Neural cell (in vitro differentiated cells): ENCODE measurements at regions not wholly inside any gene's neighbourhood (a gene's known extent, or its start where the extent isn't known, plus 50 kb on each side); places are given as distances from the start of the nearest gene placed in this dataset.

Source experiments
- H2AFZ ChIP-seq: fragments of 200-600, 300-800 bp; sonication (generic), shearing (Covaris generic); 2 replicates; pipeline ENCODE4 v1.6.0; 2014; ENCODE audit warnings: low read depth, mild to moderate bottlenecking, antibody characterized with exemption, low read length, moderate library complexity
- H3F3A ChIP-seq: fragments of 200-600 bp; shearing (Covaris generic); 2 replicates; pipeline ENCODE4 v1.6.1; 2016; ENCODE audit warnings: mild to moderate bottlenecking, moderate library complexity, mixed read lengths, antibody characterized with exemption, low read length; ENCODE audit not compliant: insufficient read depth, poor library complexity, severe bottlenecking
- H3K27ac ChIP-seq: fragments of 200-600, 300-800 bp; sonication (generic), shearing (Covaris generic); 2 replicates; pipeline ENCODE4 v1.5.1; 2014; ENCODE audit warnings: mild to moderate bottlenecking, low read length, moderate library complexity
- H3K27me3 ChIP-seq: fragments of 300-800, 200-600 bp; sonication (generic), shearing (Covaris generic); 2 replicates; pipeline ENCODE4 v1.6.0; 2014; ENCODE audit warnings: mild to moderate bottlenecking, low read depth, low read length, moderate library complexity; ENCODE audit not compliant: insufficient read depth
- H3K36me3 ChIP-seq: fragments of 300-800, 200-600 bp; sonication (generic), shearing (Covaris generic); 2 replicates; pipeline ENCODE4 v1.5.1; 2014; ENCODE audit warnings: mild to moderate bottlenecking, antibody characterized with exemption, low read length, moderate library complexity; ENCODE audit not compliant: insufficient read depth
- H3K4me2 ChIP-seq: fragments of 300-800, 200-600 bp; sonication (generic), shearing (Covaris generic); 2 replicates; pipeline ENCODE4 v1.6.0; 2014; ENCODE audit warnings: mild to moderate bottlenecking, low read length
- H3K4me3 ChIP-seq: fragments of 300-800, 200-600 bp; sonication (generic), shearing (Covaris generic); 2 replicates; pipeline ENCODE4 v1.5.1; 2014; ENCODE audit warnings: mild to moderate bottlenecking, low read length, moderate library complexity
- H3K79me2 ChIP-seq: fragments of 200-600 bp; shearing (Covaris generic); replicated peaks from 2 replicates; pipeline ENCODE4 v1.6.0; 2014; ENCODE audit warnings: mild to moderate bottlenecking, low read length, moderate library complexity; ENCODE audit not compliant: insufficient read depth
- H3K9ac ChIP-seq: fragments of 300-800, 200-600 bp; sonication (generic), shearing (Covaris generic); 2 replicates; pipeline ENCODE4 v1.6.1; 2016; ENCODE audit warnings: mild to moderate bottlenecking, low read length, mixed read lengths
- H3K9me2 ChIP-seq: fragments of 200-600 bp; shearing (Covaris generic); 2 replicates; pipeline ENCODE4 v1.6.1; 2016; ENCODE audit warnings: mild to moderate bottlenecking, low read length, mixed read lengths; ENCODE audit not compliant: insufficient read depth
- H3K9me3 ChIP-seq: fragments of 200-600, 300-800 bp; sonication (generic), shearing (Covaris generic); 2 replicates; pipeline ENCODE4 v1.6.1; 2016; ENCODE audit warnings: mild to moderate bottlenecking, mixed run types, low read length, moderate library complexity, mixed read lengths
- H4K20me1 ChIP-seq: fragments of 200-600 bp; shearing (Covaris generic); 2 replicates; pipeline ENCODE4 v1.6.1; 2016; ENCODE audit warnings: mild to moderate bottlenecking, mixed run types; ENCODE audit not compliant: insufficient read depth
- EP300 ChIP-seq: fragments of 450-650 bp; conservative IDR thresholded peaks from 2 replicates; pipeline ENCODE4 v1.6.1; 2014; ENCODE audit warnings: antibody characterized with exemption, mild to moderate bottlenecking, moderate library complexity; ENCODE audit not compliant: poor library complexity, severe bottlenecking
- EZH2 ChIP-seq: fragments of 200-600, 300-800 bp; shearing (Covaris generic), sonication (generic); IDR thresholded peaks from 2 replicates; pipeline ENCODE4 v1.6.1; 2014; ENCODE audit warnings: antibody characterized with exemption, low read length, borderline replicate concordance, mild to moderate bottlenecking; ENCODE audit not compliant: insufficient read depth, poor library complexity, severe bottlenecking
- MXI1 ChIP-seq: fragments of 450-650 bp; conservative IDR thresholded peaks from 2 replicates; pipeline ENCODE4 v1.6.1; 2014; ENCODE audit warnings: antibody characterized with exemption, mild to moderate bottlenecking; ENCODE audit not compliant: poor library complexity, severe bottlenecking
- POLR2AphosphoS5 ChIP-seq: IDR thresholded peaks from 2 replicates; pipeline ENCODE4 v1.6.1; 2012
- RAD21 ChIP-seq: fragments of 450-650 bp; conservative IDR thresholded peaks from 2 replicates; pipeline ENCODE4 v1.6.1; 2014; ENCODE audit warnings: antibody characterized with exemption, mild to moderate bottlenecking, moderate library complexity
- SMC3 ChIP-seq: fragments of 450-650 bp; conservative IDR thresholded peaks from 2 replicates; pipeline ENCODE4 v1.6.1; 2014; ENCODE audit warnings: antibody characterized with exemption, mild to moderate bottlenecking, moderate library complexity; ENCODE audit not compliant: poor library complexity
- TAF1 ChIP-seq: IDR thresholded peaks from 2 replicates; pipeline ENCODE4 v1.6.1; 2012; ENCODE audit warnings: low read depth
- TF ChIP-seq, protein P1 (sequence below): fragments of 450-650 bp; IDR thresholded peaks from 2 replicates; pipeline ENCODE4 v1.5.1; 2014; ENCODE audit warnings: antibody characterized with exemption, mild to moderate bottlenecking, moderate library complexity; ENCODE audit not compliant: poor library complexity, severe bottlenecking
- TF ChIP-seq, protein P2 (sequence below): IDR thresholded peaks from 2 replicates; pipeline ENCODE4 v1.6.1; 2012; ENCODE audit warnings: borderline replicate concordance

DNA sequence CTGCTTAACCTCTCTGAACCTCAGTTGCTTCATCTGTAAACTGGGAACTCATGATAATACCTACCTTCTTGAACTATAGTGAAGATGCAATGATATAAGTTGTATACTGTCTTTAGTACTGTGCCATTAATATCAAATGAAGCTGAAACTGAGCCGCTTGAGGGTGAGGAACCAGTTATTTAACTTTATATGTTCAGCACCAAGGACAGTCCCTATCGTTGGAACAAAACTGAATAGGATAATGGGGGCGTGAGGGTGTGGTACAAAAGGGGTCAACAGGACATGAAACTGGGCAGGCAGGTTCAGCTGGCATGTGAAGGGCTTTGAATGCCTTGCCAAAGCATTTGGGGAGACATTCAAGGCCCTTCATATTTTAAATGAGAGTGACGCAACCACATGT, 112.6 kb downstream of the C11orf91 start:
- Histone ChIP-seq H3K27ac (no peak overlapping the region), H3K79me2 (no peaks in the 10 kb centered on the region)

DNA sequence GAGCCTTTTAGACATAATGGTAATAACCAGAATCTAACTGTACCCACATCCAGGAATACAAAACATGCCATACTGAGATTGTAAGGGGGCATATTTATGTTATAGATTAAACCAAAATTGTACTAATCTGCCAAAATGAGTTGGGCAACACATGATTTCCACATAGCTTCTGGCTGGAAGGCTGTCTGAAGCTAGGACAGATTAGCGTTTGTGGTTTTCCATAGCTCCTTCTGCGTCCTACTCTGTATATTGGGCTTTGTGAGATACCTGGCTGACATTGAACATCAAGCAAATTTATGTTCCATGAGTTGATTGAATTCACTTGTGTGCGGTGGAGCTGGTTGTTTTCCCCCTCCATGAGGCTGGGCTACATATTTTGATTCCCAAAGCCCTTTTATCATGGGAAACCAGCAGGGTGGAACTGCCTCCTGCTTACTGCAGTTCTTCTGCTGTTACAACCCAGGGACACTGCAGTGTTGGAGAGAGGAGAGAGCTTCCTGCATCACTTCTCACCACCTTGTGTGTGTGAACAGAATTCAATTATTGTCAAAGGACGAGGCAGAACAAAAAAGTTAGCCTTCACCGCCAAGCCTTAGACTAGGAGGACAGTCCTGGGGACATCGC, 114.9 kb downstream of the C11orf91 start:
- H3K9ac ChIP-seq = no peak overlapping the region
- no peaks in the 10 kb centered on the region for H3K27me3 ChIP-seq
- no peaks in the 10 kb centered on the region for H3K79me2 ChIP-seq
- no peak overlapping the region for H3K4me2 ChIP-seq
- H3K27ac ChIP-seq = no peak overlapping the region
- no peaks in the 10 kb centered on the region for H3F3A ChIP-seq
- no peak overlapping the region for H2AFZ ChIP-seq
- no peaks in the 10 kb centered on the region for H3K9me3 ChIP-seq
- no peaks in the 10 kb centered on the region for H3K9me2 ChIP-seq
- no peaks in the 10 kb centered on the region for H3K36me3 ChIP-seq
- H4K20me1 ChIP-seq = no peaks in the 10 kb centered on the region
- TF ChIP-seq, protein P1, sequence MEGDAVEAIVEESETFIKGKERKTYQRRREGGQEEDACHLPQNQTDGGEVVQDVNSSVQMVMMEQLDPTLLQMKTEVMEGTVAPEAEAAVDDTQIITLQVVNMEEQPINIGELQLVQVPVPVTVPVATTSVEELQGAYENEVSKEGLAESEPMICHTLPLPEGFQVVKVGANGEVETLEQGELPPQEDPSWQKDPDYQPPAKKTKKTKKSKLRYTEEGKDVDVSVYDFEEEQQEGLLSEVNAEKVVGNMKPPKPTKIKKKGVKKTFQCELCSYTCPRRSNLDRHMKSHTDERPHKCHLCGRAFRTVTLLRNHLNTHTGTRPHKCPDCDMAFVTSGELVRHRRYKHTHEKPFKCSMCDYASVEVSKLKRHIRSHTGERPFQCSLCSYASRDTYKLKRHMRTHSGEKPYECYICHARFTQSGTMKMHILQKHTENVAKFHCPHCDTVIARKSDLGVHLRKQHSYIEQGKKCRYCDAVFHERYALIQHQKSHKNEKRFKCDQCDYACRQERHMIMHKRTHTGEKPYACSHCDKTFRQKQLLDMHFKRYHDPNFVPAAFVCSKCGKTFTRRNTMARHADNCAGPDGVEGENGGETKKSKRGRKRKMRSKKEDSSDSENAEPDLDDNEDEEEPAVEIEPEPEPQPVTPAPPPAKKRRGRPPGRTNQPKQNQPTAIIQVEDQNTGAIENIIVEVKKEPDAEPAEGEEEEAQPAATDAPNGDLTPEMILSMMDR = no peak
- no peak for TF ChIP-seq EP300
- TF ChIP-seq TAF1 = no peak
- no peak for TF ChIP-seq POLR2AphosphoS5
- TF ChIP-seq EZH2 = no peak
- no peak for TF ChIP-seq SMC3
- no peak for TF ChIP-seq RAD21
- TF ChIP-seq, protein P2, sequence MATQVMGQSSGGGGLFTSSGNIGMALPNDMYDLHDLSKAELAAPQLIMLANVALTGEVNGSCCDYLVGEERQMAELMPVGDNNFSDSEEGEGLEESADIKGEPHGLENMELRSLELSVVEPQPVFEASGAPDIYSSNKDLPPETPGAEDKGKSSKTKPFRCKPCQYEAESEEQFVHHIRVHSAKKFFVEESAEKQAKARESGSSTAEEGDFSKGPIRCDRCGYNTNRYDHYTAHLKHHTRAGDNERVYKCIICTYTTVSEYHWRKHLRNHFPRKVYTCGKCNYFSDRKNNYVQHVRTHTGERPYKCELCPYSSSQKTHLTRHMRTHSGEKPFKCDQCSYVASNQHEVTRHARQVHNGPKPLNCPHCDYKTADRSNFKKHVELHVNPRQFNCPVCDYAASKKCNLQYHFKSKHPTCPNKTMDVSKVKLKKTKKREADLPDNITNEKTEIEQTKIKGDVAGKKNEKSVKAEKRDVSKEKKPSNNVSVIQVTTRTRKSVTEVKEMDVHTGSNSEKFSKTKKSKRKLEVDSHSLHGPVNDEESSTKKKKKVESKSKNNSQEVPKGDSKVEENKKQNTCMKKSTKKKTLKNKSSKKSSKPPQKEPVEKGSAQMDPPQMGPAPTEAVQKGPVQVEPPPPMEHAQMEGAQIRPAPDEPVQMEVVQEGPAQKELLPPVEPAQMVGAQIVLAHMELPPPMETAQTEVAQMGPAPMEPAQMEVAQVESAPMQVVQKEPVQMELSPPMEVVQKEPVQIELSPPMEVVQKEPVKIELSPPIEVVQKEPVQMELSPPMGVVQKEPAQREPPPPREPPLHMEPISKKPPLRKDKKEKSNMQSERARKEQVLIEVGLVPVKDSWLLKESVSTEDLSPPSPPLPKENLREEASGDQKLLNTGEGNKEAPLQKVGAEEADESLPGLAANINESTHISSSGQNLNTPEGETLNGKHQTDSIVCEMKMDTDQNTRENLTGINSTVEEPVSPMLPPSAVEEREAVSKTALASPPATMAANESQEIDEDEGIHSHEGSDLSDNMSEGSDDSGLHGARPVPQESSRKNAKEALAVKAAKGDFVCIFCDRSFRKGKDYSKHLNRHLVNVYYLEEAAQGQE = no peak
- TF ChIP-seq MXI1 = no peak
- H3K4me3 ChIP-seq = no peak overlapping the region

More for the DNA sequence above, 112.6 kb downstream of the C11orf91 start:
- no peak overlapping the region for H2AFZ ChIP-seq
- TF ChIP-seq RAD21 = no peak
- TF ChIP-seq, protein P2 = no peak
- TF ChIP-seq, protein P1 = no peak
- TF ChIP-seq MXI1 = no peak
- TF ChIP-seq SMC3 = no peak
- TF ChIP-seq EZH2 = no peak
- TF ChIP-seq POLR2AphosphoS5 = no peak
- no peak for TF ChIP-seq TAF1
- no peak for TF ChIP-seq EP300
- H3K9me3 ChIP-seq = no peaks in the 10 kb centered on the region
- H3K4me3 ChIP-seq = no peak overlapping the region
- H3K36me3 ChIP-seq = no peaks in the 10 kb centered on the region
- H3K4me2 ChIP-seq = no peak overlapping the region
- H3K9me2 ChIP-seq = no peaks in the 10 kb centered on the region
- H3K27me3 ChIP-seq = no peaks in the 10 kb centered on the region
- no peak overlapping the region for H3K9ac ChIP-seq
- no peaks in the 10 kb centered on the region for H3F3A ChIP-seq
- H4K20me1 ChIP-seq = no peaks in the 10 kb centered on the region
